Fibroblast of lung (primary cell): ENCODE measurements at regions not wholly inside any gene's neighbourhood (a gene's known extent, or its start where the extent isn't known, plus 50 kb on each side); places are given as distances from the start of the nearest gene placed in this dataset.
A peak's percentile ranks its signal among the peaks of the same experiment; 100 is the strongest.

Experiments
- DNase-seq, 2 donors: peaks; one replicate each; pipeline versions ENCODE4 v3.0.0 to v3.0.0-alpha.2; 2010; ENCODE audit warnings: low read depth in 2 of 2
- H2AFZ ChIP-seq: 2 replicates; pipeline ENCODE4 v1.5.1; 2012; ENCODE audit warnings: low read length, control low read depth, inconsistent platforms
- H3K27ac ChIP-seq: 2 replicates; pipeline ENCODE4 v1.5.1; 2011; ENCODE audit warnings: low read length, control low read depth; ENCODE audit not compliant: insufficient read depth
- H3K27me3 ChIP-seq: 2 replicates; pipeline ENCODE4 v1.5.1; 2011; ENCODE audit warnings: mild to moderate bottlenecking, low read length; ENCODE audit not compliant: control insufficient read depth, insufficient read depth
- H3K36me3 ChIP-seq: 2 replicates; pipeline ENCODE4 v1.5.1; 2011; ENCODE audit warnings: low read length; ENCODE audit not compliant: control insufficient read depth, insufficient read depth
- H3K4me1 ChIP-seq: 2 replicates; pipeline ENCODE4 v1.5.1; 2011; ENCODE audit warnings: low read length; ENCODE audit not compliant: control insufficient read depth, insufficient read depth; ENCODE audit errors: extremely low read depth
- H3K4me2 ChIP-seq: 2 replicates; pipeline ENCODE4 v1.5.1; 2011; ENCODE audit warnings: low read length, control low read depth; ENCODE audit not compliant: insufficient read depth; ENCODE audit errors: extremely low read depth
- H3K4me3 ChIP-seq, 4 experiments: fragments of 200-600 bp in 1 of 4; sonication (generic) in 1 of 4; replicated peaks in 1 of 4; 2 replicates each; pipeline ENCODE4 v1.5.1; 2011 to 2016; ENCODE audit warnings: low read length in 4 of 4, low read depth in 3 of 4, mild to moderate bottlenecking in 3 of 4, control low read depth in 2 of 4, inconsistent platforms in 1 of 4, mixed read lengths in 1 of 4; ENCODE audit not compliant: insufficient read depth in 1 of 4; ENCODE audit errors: control extremely low read depth in 1 of 4
- H3K79me2 ChIP-seq: 2 replicates; pipeline ENCODE4 v1.5.1; 2012; ENCODE audit warnings: mild to moderate bottlenecking, low read length, inconsistent platforms; ENCODE audit not compliant: control insufficient read depth, insufficient read depth
- H3K9ac ChIP-seq: 2 replicates; pipeline ENCODE4 v1.5.1; 2011; ENCODE audit warnings: mild to moderate bottlenecking, low read length, control low read depth; ENCODE audit not compliant: insufficient read depth
- H3K9me3 ChIP-seq: 2 replicates; pipeline ENCODE4 v1.5.1; 2012; ENCODE audit warnings: low read depth, low read length; ENCODE audit not compliant: control insufficient read depth, insufficient read depth
- H4K20me1 ChIP-seq: 2 replicates; pipeline ENCODE4 v1.5.1; 2011; ENCODE audit warnings: low read length; ENCODE audit not compliant: control insufficient read depth, insufficient read depth; ENCODE audit errors: extremely low read depth
- CTCF ChIP-seq, 2 donors: IDR thresholded peaks in 1 of 2; conservative IDR thresholded peaks in 1 of 2; 1 replicate in 1 of 2; 2 replicates in 1 of 2; pipeline ENCODE4 v1.5.1; 2011 to 2012; ENCODE audit warnings: low read length in 2 of 2, control low read depth in 1 of 2, inconsistent platforms in 1 of 2, low read depth in 1 of 2, mild to moderate bottlenecking in 1 of 2
- EZH2 ChIP-seq: IDR thresholded peaks from 2 replicates; pipeline ENCODE4 v1.5.1; 2012; ENCODE audit warnings: low read length, control low read depth, mild to moderate bottlenecking; ENCODE audit errors: missing control alignments

GRCh38 chr1:199545780-199546179, 481.7 kb upstream of the NR5A2 start:
- H3K36me3 ChIP-seq = no peaks in the 10 kb centered on the region
- no peak for DNase-seq

DNA sequence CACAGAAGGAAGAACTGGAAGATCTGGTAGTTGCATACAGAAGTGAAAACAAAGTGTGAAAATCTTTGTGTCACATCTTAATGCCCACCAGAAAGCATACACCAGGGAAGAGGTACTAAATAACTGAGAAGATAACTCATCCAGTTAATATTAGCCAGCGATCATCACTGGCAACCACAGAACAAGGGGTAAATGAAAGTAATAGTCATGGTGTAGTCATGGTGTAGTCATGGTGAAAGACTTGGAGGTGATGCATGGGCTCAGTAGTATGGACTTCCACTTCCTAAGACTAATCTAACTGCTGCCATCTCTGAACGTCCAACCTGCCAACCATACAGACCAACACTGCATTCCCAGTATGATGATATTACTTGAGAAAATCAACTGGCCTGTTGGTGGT, 481.2 kb upstream of the NR5A2 start:
- H3K4me2 ChIP-seq = no peak overlapping the region
- no peaks in the 10 kb centered on the region for H3K4me1 ChIP-seq
- no peak overlapping the region for H3K4me3 ChIP-seq
- no peak overlapping the region for H2AFZ ChIP-seq
- no peaks in the 10 kb centered on the region for H3K27me3 ChIP-seq
- H3K27ac ChIP-seq = no peak overlapping the region
- no peaks in the 10 kb centered on the region for H4K20me1 ChIP-seq
- peak in 1 of 2 donors; percentile 29 for DNase-seq
- H3K79me2 ChIP-seq = no peaks in the 10 kb centered on the region
- no peaks in the 10 kb centered on the region for H3K9me3 ChIP-seq
- no peak overlapping the region for H3K9ac ChIP-seq
- TF ChIP-seq EZH2 (no peak), CTCF (conservative IDR thresholded peaks at IDR 0.05 in 1 of 2, IDR thresholded peaks at IDR 0.05 in 1 of 2; ENCODE audit: low read depth in 1 of 2, low read length in 2 of 2) (no peak)
- no peaks in the 10 kb centered on the region for H3K36me3 ChIP-seq

More at GRCh38 chr1:199545780-199546179, 481.7 kb upstream of the NR5A2 start:
- Histone ChIP-seq H3K27ac (no peak overlapping the region), H3K9ac (no peak overlapping the region), H3K27me3 (no peaks in the 10 kb centered on the region), H3K4me3 (no peak overlapping the region), H4K20me1 (no peaks in the 10 kb centered on the region), H3K4me1 (no peaks in the 10 kb centered on the region), H3K4me2 (no peak overlapping the region), H2AFZ (no peak overlapping the region), H3K9me3 (no peaks in the 10 kb centered on the region), H3K79me2 (no peaks in the 10 kb centered on the region)
- TF ChIP-seq CTCF (conservative IDR thresholded peaks at IDR 0.05 in 1 of 2, IDR thresholded peaks at IDR 0.05 in 1 of 2; ENCODE audit: low read depth in 1 of 2, low read length in 2 of 2) = peak in 1 of 2 donors; percentile 23
- no peak for TF ChIP-seq EZH2

- no peak overlapping the region for H2AFZ ChIP-seq
- no peaks in the 10 kb centered on the region for H3K36me3 ChIP-seq
- H3K27ac ChIP-seq = no peak overlapping the region
- no peaks in the 10 kb centered on the region for H3K4me1 ChIP-seq
- no peak for TF ChIP-seq CTCF (conservative IDR thresholded peaks at IDR 0.05 in 1 of 2, IDR thresholded peaks at IDR 0.05 in 1 of 2; ENCODE audit: low read depth in 1 of 2, low read length in 2 of 2)
- no peak for TF ChIP-seq EZH2
- DNase-seq = peak in 1 of 2 donors; percentile 50
- H3K27me3 ChIP-seq = no peaks in the 10 kb centered on the region
- no peaks in the 10 kb centered on the region for H3K79me2 ChIP-seq
- no peak overlapping the region for H3K4me3 ChIP-seq
- H3K4me2 ChIP-seq = no peak overlapping the region
- H4K20me1 ChIP-seq = no peaks in the 10 kb centered on the region
- no peaks in the 10 kb centered on the region for H3K9me3 ChIP-seq
- H3K9ac ChIP-seq = no peak overlapping the region
These were observed 478.1 kb upstream of the NR5A2 start for GRCh38 chr1:199549421-199549820.
